Nephron (organoid): ENCODE measurements at regions not wholly inside any gene's neighbourhood (a gene's known extent, or its start where the extent isn't known, plus 50 kb on each side); places are given as distances from the start of the nearest gene placed in this dataset.
"Not testable (repeated sequence)": the region's sequence is repeated elsewhere in the genome, so short reads cannot be mapped to it uniquely, and the experiment has no call there.

Experiments
- H3K27ac Mint-ChIP-seq, 3 experiments: 2 replicates each; pipeline ENCODE4 v1.8.0; 2020; ENCODE audit warnings: mixed read lengths in 3 of 3, mild to moderate bottlenecking in 2 of 3, moderate library complexity in 1 of 3
- H3K27me3 Mint-ChIP-seq: 2 replicates; pipeline ENCODE4 v1.8.0; 2021; ENCODE audit warnings: low read depth, mild to moderate bottlenecking, moderate library complexity, mixed read lengths
- H3K36me3 Mint-ChIP-seq: 2 replicates; pipeline ENCODE4 v1.8.0; 2020; ENCODE audit warnings: low read depth, mixed read lengths
- H3K4me1 Mint-ChIP-seq: 2 replicates; pipeline ENCODE4 v1.8.0; 2020; ENCODE audit warnings: mixed read lengths
- H3K4me3 Mint-ChIP-seq, 3 experiments: 2 replicates each; pipeline ENCODE4 v1.8.0; 2020; ENCODE audit warnings: mild to moderate bottlenecking in 3 of 3, mixed read lengths in 3 of 3, moderate library complexity in 2 of 3
- H3K9me3 Mint-ChIP-seq: 2 replicates; pipeline ENCODE4 v1.8.0; 2020; ENCODE audit warnings: mixed read lengths
- TF ChIP-seq, protein P1 (sequence below), 3 experiments: fragments of 200-600 bp; sonication (generic); IDR thresholded peaks; one replicate each; pipeline ENCODE4 v1.5.0; 2021; ENCODE audit warnings: antibody characterized with exemption in 3 of 3; ENCODE audit not compliant: unreplicated experiment in 3 of 3

- no peaks in the 10 kb centered on the region for H3K36me3 Mint-ChIP-seq
- TF ChIP-seq, protein P1, sequence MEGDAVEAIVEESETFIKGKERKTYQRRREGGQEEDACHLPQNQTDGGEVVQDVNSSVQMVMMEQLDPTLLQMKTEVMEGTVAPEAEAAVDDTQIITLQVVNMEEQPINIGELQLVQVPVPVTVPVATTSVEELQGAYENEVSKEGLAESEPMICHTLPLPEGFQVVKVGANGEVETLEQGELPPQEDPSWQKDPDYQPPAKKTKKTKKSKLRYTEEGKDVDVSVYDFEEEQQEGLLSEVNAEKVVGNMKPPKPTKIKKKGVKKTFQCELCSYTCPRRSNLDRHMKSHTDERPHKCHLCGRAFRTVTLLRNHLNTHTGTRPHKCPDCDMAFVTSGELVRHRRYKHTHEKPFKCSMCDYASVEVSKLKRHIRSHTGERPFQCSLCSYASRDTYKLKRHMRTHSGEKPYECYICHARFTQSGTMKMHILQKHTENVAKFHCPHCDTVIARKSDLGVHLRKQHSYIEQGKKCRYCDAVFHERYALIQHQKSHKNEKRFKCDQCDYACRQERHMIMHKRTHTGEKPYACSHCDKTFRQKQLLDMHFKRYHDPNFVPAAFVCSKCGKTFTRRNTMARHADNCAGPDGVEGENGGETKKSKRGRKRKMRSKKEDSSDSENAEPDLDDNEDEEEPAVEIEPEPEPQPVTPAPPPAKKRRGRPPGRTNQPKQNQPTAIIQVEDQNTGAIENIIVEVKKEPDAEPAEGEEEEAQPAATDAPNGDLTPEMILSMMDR (IDR thresholded peaks at IDR 0.05; ENCODE audit: unreplicated experiment in 3 of 3): no peak
- no peaks in the 10 kb centered on the region for H3K27me3 Mint-ChIP-seq
- H3K27ac Mint-ChIP-seq: no peak overlapping the region
- no peak overlapping the region for H3K4me3 Mint-ChIP-seq
- H3K4me1 Mint-ChIP-seq: no peaks in the 10 kb centered on the region
- no peaks in the 10 kb centered on the region for H3K9me3 Mint-ChIP-seq
Observed at GRCh38 chr9:118665226-118665919, 703.9 kb downstream of the BRINP1 start.

DNA sequence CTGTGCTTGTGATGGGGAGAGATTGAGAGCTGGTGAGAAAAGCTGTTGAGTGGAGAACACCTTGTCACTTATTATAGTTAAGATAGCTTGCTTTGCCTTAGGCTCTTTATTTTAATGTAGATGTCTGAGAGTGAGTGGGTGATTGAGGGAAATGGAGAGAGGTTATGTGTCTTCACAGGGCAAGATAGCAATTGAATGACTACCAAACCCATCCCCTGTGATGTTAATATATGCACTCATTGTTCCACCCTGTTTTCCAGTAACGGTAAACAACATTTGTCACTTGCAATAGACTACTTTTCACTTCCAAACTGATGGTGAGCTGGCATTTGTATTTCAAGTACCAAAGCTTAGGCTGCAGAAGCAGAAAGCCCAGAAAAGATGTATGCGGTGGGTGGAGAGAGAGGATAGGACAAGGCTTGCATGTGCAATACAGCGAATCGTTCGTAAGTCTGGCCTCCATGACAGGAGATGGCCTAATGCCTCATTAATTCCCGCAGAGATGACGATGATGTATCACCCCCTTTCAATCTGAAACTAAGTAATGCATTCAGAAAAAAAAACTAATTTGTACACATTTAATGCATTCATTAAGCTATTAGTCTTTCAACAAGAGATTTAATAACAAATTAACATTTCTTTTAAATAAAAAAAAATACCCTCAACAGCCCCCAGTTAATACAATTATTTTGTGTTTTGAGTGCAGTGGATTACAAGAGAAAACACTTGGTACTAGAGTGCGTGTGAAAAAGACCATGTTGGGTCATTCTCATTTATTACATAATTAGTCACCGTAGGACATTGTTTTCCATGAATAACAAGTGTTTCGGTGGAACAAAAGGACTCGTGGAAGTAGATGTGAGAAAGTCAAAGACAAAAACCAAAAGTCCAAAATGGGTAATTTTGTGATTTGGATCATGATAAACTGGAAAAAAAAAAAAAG, 699.0 kb downstream of the BRINP1 start:
- Mint-ChIP-seq H3K4me1 (no peaks in the 10 kb centered on the region), H3K36me3 (no peaks in the 10 kb centered on the region), H3K4me3 (no peak overlapping the region), H3K27me3 (peaks cover 9% of the 10 kb centered on the region), H3K9me3 (no peaks in the 10 kb centered on the region), H3K27ac (no peak overlapping the region)
- TF ChIP-seq, protein P1 (IDR thresholded peaks at IDR 0.05; ENCODE audit: unreplicated experiment in 3 of 3): no peak

DNA sequence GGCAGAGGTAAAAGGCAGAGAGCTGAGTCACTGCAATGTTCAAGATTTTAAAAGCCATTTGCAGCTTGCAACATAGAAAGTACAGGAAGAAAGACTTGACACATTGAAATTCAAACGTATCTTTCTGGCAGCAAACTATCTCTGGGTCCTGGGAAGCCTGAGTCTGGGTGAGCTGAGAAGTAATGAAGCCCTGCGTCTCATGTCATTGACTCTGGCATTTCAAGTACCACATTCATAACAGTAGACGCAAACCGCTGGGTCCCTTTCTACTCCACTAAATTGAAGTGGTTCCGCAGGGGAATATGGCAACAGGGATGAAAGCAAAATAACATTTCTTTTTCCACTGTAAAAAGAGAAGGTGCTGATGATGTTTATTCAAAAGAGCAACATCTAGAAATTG, 694.3 kb downstream of the BRINP1 start:
- Mint-ChIP-seq H3K36me3 (no peaks in the 10 kb centered on the region), H3K27ac (no peak overlapping the region), H3K4me3 (no peak overlapping the region), H3K4me1 (no peaks in the 10 kb centered on the region), H3K27me3 (peaks cover 12% of the 10 kb centered on the region), H3K9me3 (no peaks in the 10 kb centered on the region)
- TF ChIP-seq, protein P1 (IDR thresholded peaks at IDR 0.05; ENCODE audit: unreplicated experiment in 3 of 3): no peak

DNA sequence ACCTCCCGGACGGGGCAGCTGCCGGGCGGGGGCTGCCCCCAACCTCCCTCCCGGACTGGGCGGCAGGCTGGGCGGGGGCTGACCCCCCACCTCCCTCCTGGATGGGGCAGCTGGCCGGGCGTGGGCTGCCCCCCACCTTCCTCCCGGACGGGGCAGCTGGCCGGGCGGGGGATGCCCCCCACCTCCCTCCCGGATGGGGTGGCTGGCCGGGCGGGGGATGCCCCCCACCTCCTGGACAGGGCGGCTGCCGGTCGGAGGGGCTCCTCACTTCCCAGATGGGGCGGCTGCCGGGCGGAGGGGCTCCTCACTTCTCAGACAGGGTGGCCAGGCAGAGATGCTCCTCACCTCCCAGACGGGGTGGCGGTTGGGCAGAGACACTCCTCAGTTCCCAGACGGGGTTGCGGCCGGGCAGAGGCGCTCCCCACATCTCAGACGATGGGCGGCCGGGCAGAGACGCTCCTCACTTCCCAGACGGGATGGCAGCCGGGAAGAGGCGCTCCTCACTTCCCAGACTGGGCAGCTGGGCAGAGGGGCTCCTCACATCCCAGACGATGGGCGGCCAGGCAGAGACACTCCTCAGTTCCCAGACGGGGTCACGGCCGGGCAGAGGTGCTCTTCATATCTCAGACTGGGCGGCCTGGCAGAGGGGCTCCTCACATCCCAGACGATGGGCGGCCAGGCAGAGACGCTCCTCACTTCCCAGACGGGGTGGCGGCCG, 691.1 kb downstream of the BRINP1 start:
- not testable (repeated sequence) for H3K4me3 Mint-ChIP-seq, H3K9me3 Mint-ChIP-seq, H3K27ac Mint-ChIP-seq, H3K36me3 Mint-ChIP-seq, H3K27me3 Mint-ChIP-seq, H3K4me1 Mint-ChIP-seq

GRCh38 chr9:118686959-118687358, 682.3 kb downstream of the BRINP1 start:
- no peaks in the 10 kb centered on the region for H3K4me1 Mint-ChIP-seq
- no peak overlapping the region for H3K27ac Mint-ChIP-seq
- TF ChIP-seq, protein P1 (IDR thresholded peaks at IDR 0.05; ENCODE audit: unreplicated experiment in 3 of 3): no peak
- H3K4me3 Mint-ChIP-seq: no peak overlapping the region
- peaks cover 4% of the 10 kb centered on the region for H3K27me3 Mint-ChIP-seq
- H3K36me3 Mint-ChIP-seq: no peaks in the 10 kb centered on the region
- no peaks in the 10 kb centered on the region for H3K9me3 Mint-ChIP-seq

DNA sequence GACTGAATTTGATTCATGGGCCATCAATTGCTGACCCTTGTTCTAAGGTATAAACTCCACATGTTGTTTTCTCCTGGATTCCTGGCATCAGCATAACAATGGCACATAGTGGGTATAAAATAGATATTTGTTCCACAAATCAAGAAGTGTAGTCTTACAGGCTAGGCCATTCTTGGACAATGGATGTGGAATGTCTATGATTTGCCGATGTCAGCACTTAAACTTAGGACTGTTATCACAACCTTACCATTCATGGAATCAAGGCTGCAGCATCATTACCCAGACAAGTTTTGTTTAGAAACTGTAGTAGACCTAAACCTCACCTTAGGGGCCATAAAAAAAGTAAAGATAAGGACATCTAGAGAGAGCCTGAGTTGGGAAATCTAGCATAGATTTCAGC, 680.0 kb downstream of the BRINP1 start:
- H3K4me1 Mint-ChIP-seq: no peaks in the 10 kb centered on the region
- no peaks in the 10 kb centered on the region for H3K36me3 Mint-ChIP-seq
- peaks cover 4% of the 10 kb centered on the region for H3K27me3 Mint-ChIP-seq
- TF ChIP-seq, protein P1 (IDR thresholded peaks at IDR 0.05; ENCODE audit: unreplicated experiment in 3 of 3): no peak
- H3K4me3 Mint-ChIP-seq: no peak overlapping the region
- H3K9me3 Mint-ChIP-seq: peaks cover 4% of the 10 kb centered on the region
- H3K27ac Mint-ChIP-seq: no peak overlapping the region
